Neural cell (in vitro differentiated cells): ENCODE measurements at regions not wholly inside any gene's neighbourhood (a gene's known extent, or its start where the extent isn't known, plus 50 kb on each side); places are given as distances from the start of the nearest gene placed in this dataset.

Source experiments
- H2AFZ ChIP-seq: fragments of 200-600, 300-800 bp; sonication (generic), shearing (Covaris generic); 2 replicates; pipeline ENCODE4 v1.6.0; 2014; ENCODE audit warnings: low read depth, mild to moderate bottlenecking, antibody characterized with exemption, low read length, moderate library complexity
- H3F3A ChIP-seq: fragments of 200-600 bp; shearing (Covaris generic); 2 replicates; pipeline ENCODE4 v1.6.1; 2016; ENCODE audit warnings: mild to moderate bottlenecking, moderate library complexity, mixed read lengths, antibody characterized with exemption, low read length; ENCODE audit not compliant: insufficient read depth, poor library complexity, severe bottlenecking
- H3K27ac ChIP-seq: fragments of 200-600, 300-800 bp; sonication (generic), shearing (Covaris generic); 2 replicates; pipeline ENCODE4 v1.5.1; 2014; ENCODE audit warnings: mild to moderate bottlenecking, low read length, moderate library complexity
- H3K27me3 ChIP-seq: fragments of 300-800, 200-600 bp; sonication (generic), shearing (Covaris generic); 2 replicates; pipeline ENCODE4 v1.6.0; 2014; ENCODE audit warnings: mild to moderate bottlenecking, low read depth, low read length, moderate library complexity; ENCODE audit not compliant: insufficient read depth
- H3K36me3 ChIP-seq: fragments of 300-800, 200-600 bp; sonication (generic), shearing (Covaris generic); 2 replicates; pipeline ENCODE4 v1.5.1; 2014; ENCODE audit warnings: mild to moderate bottlenecking, antibody characterized with exemption, low read length, moderate library complexity; ENCODE audit not compliant: insufficient read depth
- H3K4me2 ChIP-seq: fragments of 300-800, 200-600 bp; sonication (generic), shearing (Covaris generic); 2 replicates; pipeline ENCODE4 v1.6.0; 2014; ENCODE audit warnings: mild to moderate bottlenecking, low read length
- H3K4me3 ChIP-seq: fragments of 300-800, 200-600 bp; sonication (generic), shearing (Covaris generic); 2 replicates; pipeline ENCODE4 v1.5.1; 2014; ENCODE audit warnings: mild to moderate bottlenecking, low read length, moderate library complexity
- H3K79me2 ChIP-seq: fragments of 200-600 bp; shearing (Covaris generic); replicated peaks from 2 replicates; pipeline ENCODE4 v1.6.0; 2014; ENCODE audit warnings: mild to moderate bottlenecking, low read length, moderate library complexity; ENCODE audit not compliant: insufficient read depth
- H3K9ac ChIP-seq: fragments of 300-800, 200-600 bp; sonication (generic), shearing (Covaris generic); 2 replicates; pipeline ENCODE4 v1.6.1; 2016; ENCODE audit warnings: mild to moderate bottlenecking, low read length, mixed read lengths
- H3K9me2 ChIP-seq: fragments of 200-600 bp; shearing (Covaris generic); 2 replicates; pipeline ENCODE4 v1.6.1; 2016; ENCODE audit warnings: mild to moderate bottlenecking, low read length, mixed read lengths; ENCODE audit not compliant: insufficient read depth
- H3K9me3 ChIP-seq: fragments of 200-600, 300-800 bp; sonication (generic), shearing (Covaris generic); 2 replicates; pipeline ENCODE4 v1.6.1; 2016; ENCODE audit warnings: mild to moderate bottlenecking, mixed run types, low read length, moderate library complexity, mixed read lengths
- H4K20me1 ChIP-seq: fragments of 200-600 bp; shearing (Covaris generic); 2 replicates; pipeline ENCODE4 v1.6.1; 2016; ENCODE audit warnings: mild to moderate bottlenecking, mixed run types; ENCODE audit not compliant: insufficient read depth
- EP300 ChIP-seq: fragments of 450-650 bp; conservative IDR thresholded peaks from 2 replicates; pipeline ENCODE4 v1.6.1; 2014; ENCODE audit warnings: antibody characterized with exemption, mild to moderate bottlenecking, moderate library complexity; ENCODE audit not compliant: poor library complexity, severe bottlenecking
- EZH2 ChIP-seq: fragments of 200-600, 300-800 bp; shearing (Covaris generic), sonication (generic); IDR thresholded peaks from 2 replicates; pipeline ENCODE4 v1.6.1; 2014; ENCODE audit warnings: antibody characterized with exemption, low read length, borderline replicate concordance, mild to moderate bottlenecking; ENCODE audit not compliant: insufficient read depth, poor library complexity, severe bottlenecking
- MXI1 ChIP-seq: fragments of 450-650 bp; conservative IDR thresholded peaks from 2 replicates; pipeline ENCODE4 v1.6.1; 2014; ENCODE audit warnings: antibody characterized with exemption, mild to moderate bottlenecking; ENCODE audit not compliant: poor library complexity, severe bottlenecking
- POLR2AphosphoS5 ChIP-seq: IDR thresholded peaks from 2 replicates; pipeline ENCODE4 v1.6.1; 2012
- RAD21 ChIP-seq: fragments of 450-650 bp; conservative IDR thresholded peaks from 2 replicates; pipeline ENCODE4 v1.6.1; 2014; ENCODE audit warnings: antibody characterized with exemption, mild to moderate bottlenecking, moderate library complexity
- SMC3 ChIP-seq: fragments of 450-650 bp; conservative IDR thresholded peaks from 2 replicates; pipeline ENCODE4 v1.6.1; 2014; ENCODE audit warnings: antibody characterized with exemption, mild to moderate bottlenecking, moderate library complexity; ENCODE audit not compliant: poor library complexity
- TAF1 ChIP-seq: IDR thresholded peaks from 2 replicates; pipeline ENCODE4 v1.6.1; 2012; ENCODE audit warnings: low read depth
- TF ChIP-seq, protein P1 (sequence below): fragments of 450-650 bp; IDR thresholded peaks from 2 replicates; pipeline ENCODE4 v1.5.1; 2014; ENCODE audit warnings: antibody characterized with exemption, mild to moderate bottlenecking, moderate library complexity; ENCODE audit not compliant: poor library complexity, severe bottlenecking
- TF ChIP-seq, protein P2 (sequence below): IDR thresholded peaks from 2 replicates; pipeline ENCODE4 v1.6.1; 2012; ENCODE audit warnings: borderline replicate concordance

DNA sequence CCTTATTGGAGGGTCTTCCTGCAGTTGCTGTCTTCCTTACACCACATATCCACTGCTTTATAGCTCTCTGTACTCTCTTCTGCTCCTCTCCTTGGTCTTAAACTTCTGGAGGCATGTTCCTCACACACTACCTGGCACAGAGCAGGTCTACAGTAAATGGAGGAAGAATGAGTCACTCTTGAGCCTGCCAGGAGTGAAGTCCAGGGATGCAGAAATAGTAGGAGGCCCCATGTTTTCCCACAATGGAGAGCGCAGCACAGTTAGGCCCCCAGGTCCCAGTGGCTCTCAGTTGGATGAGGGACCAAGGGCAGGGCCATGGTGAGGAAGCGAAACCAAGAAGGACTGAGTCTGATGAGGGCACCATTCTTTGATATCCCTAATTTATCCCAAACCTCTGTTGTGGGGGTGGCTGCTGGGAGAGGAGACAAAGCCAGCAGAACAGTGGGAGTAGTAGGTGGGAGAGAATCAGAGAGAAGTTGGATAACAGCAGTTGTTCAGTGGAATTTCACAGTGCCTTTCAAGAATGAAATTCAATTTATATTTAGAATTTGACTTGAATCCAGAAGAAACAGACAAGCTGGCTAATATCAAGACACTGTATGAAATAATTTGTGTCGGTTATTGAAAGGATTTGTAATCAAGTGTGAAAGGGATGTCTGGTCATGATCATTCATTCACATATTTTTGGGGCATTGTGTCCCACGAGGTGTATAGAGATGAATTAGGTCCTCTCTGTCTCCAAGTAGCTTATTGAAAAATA, 187.8 kb downstream of the HIPK3 start:
- H3K9me2 ChIP-seq, result no peaks in the 10 kb centered on the region
- H3K27me3 ChIP-seq, result no peaks in the 10 kb centered on the region
- H3K36me3 ChIP-seq, result no peaks in the 10 kb centered on the region
- no peaks in the 10 kb centered on the region for H3K9me3 ChIP-seq
- H4K20me1 ChIP-seq, result peaks cover 2% of the 10 kb centered on the region
- peaks cover 5% of the 10 kb centered on the region for H3K79me2 ChIP-seq
- TF ChIP-seq EP300 (no peak), RAD21 (no peak), SMC3 (no peak), TAF1 (no peak), POLR2AphosphoS5 (no peak), MXI1 (no peak), EZH2 (no peak)
- H3K4me3 ChIP-seq, result no peak overlapping the region
- no peak overlapping the region for H3K9ac ChIP-seq
- H2AFZ ChIP-seq, result no peak overlapping the region
- H3K27ac ChIP-seq, result no peak overlapping the region
- H3F3A ChIP-seq, result no peaks in the 10 kb centered on the region
- no peak overlapping the region for H3K4me2 ChIP-seq

DNA sequence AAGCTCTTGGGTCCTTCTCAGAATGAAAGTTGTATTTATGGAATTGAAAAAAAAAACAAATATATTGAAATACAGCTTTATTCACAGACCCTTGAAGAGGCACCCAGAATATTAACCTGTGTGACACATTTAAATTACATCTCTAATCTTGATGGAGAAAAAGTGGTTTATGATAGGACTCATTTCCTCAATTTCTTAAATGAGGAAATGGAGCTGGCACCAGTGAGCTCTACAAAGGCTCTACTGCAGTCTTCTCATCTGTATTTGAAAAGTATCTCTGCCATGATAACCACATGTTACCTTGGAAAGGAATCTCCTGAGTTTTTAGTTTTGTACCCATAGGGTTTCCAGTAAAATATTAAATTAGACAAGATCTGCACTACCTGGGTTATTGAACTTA, 186.5 kb downstream of the HIPK3 start:
- Histone ChIP-seq H2AFZ (no peak overlapping the region), H3K9ac (no peak overlapping the region), H3K27ac (no peak overlapping the region), H3K36me3 (no peaks in the 10 kb centered on the region), H3K4me2 (no peak overlapping the region), H3K9me2 (no peaks in the 10 kb centered on the region), H3K9me3 (no peaks in the 10 kb centered on the region), H3K27me3 (no peaks in the 10 kb centered on the region), H3K79me2 (peaks cover 5% of the 10 kb centered on the region), H4K20me1 (peaks cover 2% of the 10 kb centered on the region), H3F3A (no peaks in the 10 kb centered on the region), H3K4me3 (no peak overlapping the region)
- TF ChIP-seq, protein P1, sequence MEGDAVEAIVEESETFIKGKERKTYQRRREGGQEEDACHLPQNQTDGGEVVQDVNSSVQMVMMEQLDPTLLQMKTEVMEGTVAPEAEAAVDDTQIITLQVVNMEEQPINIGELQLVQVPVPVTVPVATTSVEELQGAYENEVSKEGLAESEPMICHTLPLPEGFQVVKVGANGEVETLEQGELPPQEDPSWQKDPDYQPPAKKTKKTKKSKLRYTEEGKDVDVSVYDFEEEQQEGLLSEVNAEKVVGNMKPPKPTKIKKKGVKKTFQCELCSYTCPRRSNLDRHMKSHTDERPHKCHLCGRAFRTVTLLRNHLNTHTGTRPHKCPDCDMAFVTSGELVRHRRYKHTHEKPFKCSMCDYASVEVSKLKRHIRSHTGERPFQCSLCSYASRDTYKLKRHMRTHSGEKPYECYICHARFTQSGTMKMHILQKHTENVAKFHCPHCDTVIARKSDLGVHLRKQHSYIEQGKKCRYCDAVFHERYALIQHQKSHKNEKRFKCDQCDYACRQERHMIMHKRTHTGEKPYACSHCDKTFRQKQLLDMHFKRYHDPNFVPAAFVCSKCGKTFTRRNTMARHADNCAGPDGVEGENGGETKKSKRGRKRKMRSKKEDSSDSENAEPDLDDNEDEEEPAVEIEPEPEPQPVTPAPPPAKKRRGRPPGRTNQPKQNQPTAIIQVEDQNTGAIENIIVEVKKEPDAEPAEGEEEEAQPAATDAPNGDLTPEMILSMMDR, result no peak
- TF ChIP-seq EP300, result no peak
- no peak for TF ChIP-seq POLR2AphosphoS5
- TF ChIP-seq RAD21, result no peak
- no peak for TF ChIP-seq EZH2
- TF ChIP-seq, protein P2, sequence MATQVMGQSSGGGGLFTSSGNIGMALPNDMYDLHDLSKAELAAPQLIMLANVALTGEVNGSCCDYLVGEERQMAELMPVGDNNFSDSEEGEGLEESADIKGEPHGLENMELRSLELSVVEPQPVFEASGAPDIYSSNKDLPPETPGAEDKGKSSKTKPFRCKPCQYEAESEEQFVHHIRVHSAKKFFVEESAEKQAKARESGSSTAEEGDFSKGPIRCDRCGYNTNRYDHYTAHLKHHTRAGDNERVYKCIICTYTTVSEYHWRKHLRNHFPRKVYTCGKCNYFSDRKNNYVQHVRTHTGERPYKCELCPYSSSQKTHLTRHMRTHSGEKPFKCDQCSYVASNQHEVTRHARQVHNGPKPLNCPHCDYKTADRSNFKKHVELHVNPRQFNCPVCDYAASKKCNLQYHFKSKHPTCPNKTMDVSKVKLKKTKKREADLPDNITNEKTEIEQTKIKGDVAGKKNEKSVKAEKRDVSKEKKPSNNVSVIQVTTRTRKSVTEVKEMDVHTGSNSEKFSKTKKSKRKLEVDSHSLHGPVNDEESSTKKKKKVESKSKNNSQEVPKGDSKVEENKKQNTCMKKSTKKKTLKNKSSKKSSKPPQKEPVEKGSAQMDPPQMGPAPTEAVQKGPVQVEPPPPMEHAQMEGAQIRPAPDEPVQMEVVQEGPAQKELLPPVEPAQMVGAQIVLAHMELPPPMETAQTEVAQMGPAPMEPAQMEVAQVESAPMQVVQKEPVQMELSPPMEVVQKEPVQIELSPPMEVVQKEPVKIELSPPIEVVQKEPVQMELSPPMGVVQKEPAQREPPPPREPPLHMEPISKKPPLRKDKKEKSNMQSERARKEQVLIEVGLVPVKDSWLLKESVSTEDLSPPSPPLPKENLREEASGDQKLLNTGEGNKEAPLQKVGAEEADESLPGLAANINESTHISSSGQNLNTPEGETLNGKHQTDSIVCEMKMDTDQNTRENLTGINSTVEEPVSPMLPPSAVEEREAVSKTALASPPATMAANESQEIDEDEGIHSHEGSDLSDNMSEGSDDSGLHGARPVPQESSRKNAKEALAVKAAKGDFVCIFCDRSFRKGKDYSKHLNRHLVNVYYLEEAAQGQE, result no peak
- no peak for TF ChIP-seq TAF1
- no peak for TF ChIP-seq SMC3
- no peak for TF ChIP-seq MXI1
